Activated CD8-positive, alpha-beta memory T cell treated with anti-CD3 and anti-CD28 coated beads for 24 hours (primary cell): ENCODE measurements at regions not wholly inside any gene's neighbourhood (a gene's known extent, or its start where the extent isn't known, plus 50 kb on each side); places are given as distances from the start of the nearest gene placed in this dataset.

Experiments
- DNase-seq: peaks from one replicate; pipeline ENCODE4 v3.0.0-alpha.2; 2020

- no peak for DNase-seq
These were observed 125.2 kb upstream of the PIK3C3 start for GRCh38 chr18:41829647-41830516.

GRCh38 chr18:41828137-41828536, 126.9 kb upstream of the PIK3C3 start:
- no peak for DNase-seq

GRCh38 chr18:41820784-41821183, 134.2 kb upstream of the PIK3C3 start:
- DNase-seq: no peak

DNA sequence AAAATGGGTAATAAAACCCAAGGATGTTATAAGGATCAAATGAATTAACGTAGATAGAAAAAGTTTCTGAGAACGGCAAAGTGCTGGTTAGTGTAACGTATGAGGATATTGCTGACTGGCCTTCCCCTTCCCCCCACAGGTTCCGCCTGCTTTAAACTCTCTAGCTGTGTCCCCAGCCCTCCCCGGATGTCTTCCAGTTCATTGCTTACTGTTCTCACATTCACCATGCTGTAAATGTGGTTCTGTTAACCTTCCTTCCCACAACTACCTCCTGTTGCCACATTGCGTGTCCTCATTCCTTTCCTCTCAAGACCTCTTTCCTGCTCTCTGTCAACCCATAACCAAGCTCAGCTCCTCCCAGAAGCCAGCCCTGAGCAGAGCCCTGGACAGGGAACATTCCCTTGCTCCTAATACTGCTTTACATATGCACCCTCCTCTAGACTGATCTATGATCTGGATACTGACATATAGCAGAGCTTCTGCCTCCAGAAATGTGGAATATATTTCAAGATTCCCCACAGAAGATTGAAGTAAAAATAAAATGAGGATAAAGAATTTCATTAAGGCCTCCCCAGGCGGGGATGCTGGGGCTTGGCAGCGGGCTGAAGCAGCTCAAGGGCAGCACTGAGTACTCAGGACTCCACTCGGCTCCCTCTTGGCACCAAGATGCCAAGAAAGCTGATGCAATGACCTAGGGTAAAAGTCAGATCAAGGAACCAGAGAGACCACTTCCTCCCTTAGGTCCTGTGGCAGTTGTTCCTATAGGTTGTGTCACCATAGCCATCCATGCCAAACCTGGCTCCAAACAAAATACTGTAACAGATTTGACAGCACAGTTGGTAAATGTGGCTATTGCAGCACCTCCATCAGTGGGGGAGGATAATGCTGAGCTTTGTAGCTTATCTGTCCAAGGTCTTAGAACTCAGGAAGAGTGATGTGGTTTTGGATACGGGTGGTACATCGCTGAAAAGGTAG, 136.4 kb upstream of the PIK3C3 start:
- DNase-seq: no peak

DNA sequence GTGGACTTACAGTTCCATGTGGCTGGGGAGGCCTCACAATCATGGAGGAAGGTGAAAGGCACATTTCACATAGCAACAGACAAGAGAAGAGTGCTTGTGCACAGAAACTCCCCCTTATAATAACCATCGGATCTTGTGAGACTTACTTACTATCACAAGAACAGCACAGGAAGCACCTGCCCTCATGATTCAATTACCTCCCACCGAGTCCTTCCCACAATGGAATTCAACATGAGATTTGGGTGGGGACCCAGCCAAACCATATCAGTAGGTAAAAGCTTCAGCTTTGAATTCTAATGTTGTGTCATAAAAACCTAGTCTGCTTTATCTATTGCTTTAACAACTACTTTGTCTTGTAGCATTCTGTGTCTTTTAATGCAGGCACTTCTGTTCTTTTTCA, 140.4 kb upstream of the PIK3C3 start:
- no peak for DNase-seq

GRCh38 chr18:41809652-41810051, 145.4 kb upstream of the PIK3C3 start:
- no peak for DNase-seq

GRCh38 chr18:41805341-41805740, 149.7 kb upstream of the PIK3C3 start:
- DNase-seq: no peak

DNA sequence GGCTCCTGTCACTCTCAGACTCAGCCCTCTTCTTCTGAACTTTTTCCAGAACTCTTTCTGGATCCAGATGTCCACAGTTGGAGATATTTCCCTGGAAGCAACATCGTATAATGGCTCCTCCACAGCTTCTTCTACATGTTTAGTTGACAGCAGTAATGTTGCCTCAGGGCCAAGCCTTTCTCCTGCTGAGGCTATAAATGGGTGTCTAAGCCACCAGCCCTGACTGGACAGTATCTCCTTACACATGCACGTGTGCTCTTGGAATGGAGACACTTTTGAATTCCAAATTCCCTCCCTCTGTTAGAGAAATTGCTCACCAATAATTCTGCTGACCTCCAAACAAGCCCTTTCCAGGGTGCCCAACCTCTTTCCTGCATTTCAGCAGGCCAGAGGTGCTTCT, 156.2 kb upstream of the PIK3C3 start:
- no peak for DNase-seq

DNA sequence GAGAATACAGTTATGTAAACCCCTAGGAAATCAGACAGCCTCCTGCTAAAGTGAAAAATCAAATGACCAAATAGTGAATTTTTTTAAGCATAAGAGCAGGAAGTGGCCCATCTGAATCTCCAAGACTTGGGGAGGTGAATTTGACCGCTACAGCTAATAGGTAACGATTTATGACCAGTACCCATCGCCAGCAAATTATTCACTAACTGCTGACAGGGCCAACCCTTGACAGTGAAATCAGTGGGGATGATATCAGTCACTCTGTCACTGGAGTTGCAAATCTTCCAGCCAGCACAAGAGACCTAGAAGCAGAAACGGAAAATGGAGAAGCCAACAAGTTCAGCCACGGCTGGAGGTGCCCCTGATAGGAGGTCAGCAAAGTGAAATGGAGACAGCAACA, 164.3 kb upstream of the PIK3C3 start:
- DNase-seq: no peak

DNA sequence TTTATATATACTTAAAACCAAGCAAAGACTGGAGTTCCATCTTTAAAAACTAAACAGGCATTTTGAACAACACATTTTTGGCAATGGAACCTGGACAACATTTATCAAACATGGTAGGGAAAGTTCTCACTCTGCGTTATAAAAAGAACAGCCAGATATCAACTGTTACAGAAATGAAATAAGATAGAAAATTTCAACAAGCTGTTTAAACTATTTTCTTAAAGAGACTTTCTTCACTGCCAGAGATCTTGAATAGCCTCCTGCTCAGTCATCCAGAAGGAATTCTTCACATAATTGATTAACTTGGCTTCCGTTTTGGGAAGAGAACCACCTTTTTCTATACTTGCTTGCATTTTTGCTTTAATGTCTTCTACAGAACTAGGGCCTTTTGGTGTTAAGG, 166.0 kb upstream of the PIK3C3 start:
- no peak for DNase-seq

DNA sequence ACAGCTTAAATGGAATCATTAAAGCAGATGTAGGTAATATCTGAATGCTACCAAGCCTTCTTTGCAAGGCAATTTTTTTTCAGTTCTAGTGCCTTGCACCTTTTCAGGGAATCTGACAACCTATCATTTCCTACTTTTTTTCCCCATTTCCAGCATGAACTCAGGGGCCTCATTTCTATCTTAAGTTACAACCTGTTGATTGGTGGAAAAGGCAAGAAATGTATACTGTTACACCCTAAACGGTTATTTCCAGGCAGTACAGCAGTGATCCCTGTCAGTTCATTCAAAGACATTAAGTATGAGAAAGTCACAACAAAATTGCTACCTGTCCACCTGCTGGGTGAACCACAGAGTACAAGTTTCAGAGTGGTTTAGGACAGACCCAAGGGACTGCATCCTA, 171.2 kb upstream of the PIK3C3 start:
- no peak for DNase-seq

DNA sequence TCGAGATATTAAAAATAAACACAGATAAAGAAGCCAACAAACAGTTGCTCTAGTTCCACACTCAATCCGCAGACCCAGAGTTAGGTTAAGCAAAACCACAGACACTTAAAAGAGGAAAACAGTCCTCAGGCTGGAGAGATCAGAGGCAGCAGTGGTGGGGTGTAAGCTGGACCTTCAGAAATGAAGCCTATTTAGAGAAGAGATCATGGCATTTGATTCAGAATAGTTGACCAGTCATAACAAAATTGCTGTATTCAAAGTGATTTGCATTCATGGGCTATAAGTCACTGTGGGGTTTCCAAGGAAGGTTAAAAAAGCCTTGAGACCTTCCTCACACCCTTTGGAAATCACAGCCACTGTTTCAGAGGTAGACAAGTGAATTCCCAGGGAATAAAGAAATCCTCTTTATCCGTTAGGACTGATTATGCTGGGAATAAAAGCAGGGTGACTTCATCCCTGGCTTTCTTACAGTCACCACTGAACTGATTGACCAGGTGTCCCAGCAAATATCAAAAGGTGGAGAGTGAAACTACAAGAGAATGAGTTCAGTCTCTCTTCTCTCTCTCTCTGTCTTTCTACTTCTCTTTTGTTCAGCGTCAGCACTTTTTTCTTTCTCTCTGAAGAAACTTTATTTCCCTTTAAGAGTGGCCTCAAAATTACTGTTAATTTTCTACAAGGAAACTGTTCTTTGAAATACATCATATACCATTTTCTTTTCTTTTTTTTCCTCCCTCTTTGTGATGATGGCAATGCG, 171.8 kb upstream of the PIK3C3 start:
- DNase-seq: no peak

DNA sequence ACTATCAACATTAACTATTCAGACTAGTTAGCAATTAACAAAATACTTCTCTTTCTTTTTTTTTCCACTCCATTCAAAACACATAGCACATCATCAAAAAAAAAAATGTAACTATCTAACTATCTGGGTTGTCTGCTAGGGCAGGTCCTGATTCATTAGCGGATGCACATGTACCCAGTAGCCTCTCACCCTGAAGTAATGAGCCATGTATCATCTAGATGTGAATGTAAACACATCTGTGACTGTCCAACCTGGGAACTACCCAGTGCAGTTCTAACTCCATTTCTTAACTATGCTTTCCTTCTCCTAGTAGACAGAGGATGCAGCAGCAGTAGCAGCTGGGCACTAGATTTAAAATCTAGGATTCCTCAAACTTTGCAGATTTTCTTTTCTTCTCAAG, 183.1 kb upstream of the PIK3C3 start:
- no peak for DNase-seq

GRCh38 chr18:41769265-41769664, 185.8 kb upstream of the PIK3C3 start:
- no peak for DNase-seq

DNA sequence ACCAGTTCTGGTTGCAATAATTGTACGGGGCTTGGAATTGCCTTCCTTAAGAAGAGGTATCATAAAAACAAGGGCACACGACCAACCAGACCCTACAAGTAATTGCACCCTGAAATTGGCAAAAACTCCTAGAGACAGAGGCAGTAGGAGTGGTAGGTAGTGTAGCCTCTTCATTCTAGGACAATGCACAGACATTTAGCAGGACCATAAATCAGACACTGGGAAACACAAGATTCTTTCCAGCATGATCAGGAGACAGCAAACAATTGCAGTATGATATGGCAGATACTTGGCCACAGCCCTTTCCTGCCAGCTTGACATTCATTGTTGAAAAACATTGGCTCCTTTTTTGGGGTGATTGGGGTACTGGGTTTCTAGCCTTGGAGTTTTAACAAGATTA, 186.6 kb upstream of the PIK3C3 start:
- DNase-seq: no peak

GRCh38 chr18:41767960-41768359, 187.1 kb upstream of the PIK3C3 start:
- no peak for DNase-seq

GRCh38 chr18:41765460-41765859, 189.6 kb upstream of the PIK3C3 start:
- DNase-seq: no peak

GRCh38 chr18:41763361-41763760, 191.7 kb upstream of the PIK3C3 start:
- no peak for DNase-seq

GRCh38 chr18:41761333-41762018, 193.6 kb upstream of the PIK3C3 start:
- DNase-seq: no peak

DNA sequence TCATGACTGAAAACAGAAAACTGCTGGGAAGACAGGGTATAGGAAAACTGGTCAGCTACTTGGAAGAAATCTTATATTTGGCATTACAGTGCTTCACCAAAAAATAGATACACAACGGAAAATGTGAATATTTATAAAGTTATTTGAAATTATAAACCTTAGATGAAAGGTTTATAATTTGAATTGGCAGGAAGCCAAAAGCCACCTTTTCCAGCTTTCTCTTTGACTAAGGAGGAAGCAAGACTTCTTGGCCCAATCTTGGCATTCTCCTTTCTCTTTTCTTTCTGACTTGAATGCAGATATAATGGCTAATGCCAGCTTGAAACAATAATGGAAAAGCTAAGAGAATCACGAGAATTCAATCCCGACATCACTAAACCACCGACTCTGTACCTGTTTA, 196.5 kb upstream of the PIK3C3 start:
- no peak for DNase-seq

DNA sequence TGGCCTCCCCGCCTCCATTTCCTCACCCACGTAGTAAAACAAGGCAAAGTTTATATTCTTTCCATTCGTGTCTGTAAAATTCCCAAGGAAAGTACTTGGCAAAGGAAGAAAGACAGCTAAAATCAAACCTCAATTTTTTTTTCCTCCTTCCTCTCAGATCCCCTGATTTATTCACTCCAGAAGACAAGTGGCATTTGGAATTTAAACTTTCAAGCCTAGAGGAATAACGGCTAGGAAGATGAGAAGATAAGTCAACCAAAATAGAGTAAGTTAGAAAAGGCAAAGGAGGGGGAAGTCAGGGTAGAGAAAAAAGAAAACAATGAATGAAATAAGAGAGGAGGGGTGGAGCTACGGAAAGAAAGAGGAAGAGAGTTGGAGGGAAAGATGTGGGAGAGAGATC, 198.9 kb upstream of the PIK3C3 start:
- DNase-seq: no peak

DNA sequence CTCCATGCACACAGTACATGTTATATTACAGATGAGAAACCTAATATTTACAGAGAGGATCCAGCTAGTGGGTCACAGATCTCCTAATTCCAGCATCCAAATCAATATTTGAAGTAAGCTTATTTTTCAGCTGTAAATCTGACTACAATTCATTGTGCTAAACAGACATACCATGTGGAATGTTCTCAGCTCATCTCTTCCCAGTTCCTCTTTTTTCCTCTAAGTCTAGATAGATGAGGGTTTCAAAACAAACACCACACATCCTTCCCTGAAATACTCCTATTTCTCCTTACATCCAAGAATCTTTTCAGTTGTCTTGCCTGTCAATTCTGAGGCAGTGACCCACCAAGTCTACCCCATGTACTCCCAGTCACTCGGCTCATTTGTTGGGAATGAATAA, 200.7 kb upstream of the PIK3C3 start:
- no peak for DNase-seq

DNA sequence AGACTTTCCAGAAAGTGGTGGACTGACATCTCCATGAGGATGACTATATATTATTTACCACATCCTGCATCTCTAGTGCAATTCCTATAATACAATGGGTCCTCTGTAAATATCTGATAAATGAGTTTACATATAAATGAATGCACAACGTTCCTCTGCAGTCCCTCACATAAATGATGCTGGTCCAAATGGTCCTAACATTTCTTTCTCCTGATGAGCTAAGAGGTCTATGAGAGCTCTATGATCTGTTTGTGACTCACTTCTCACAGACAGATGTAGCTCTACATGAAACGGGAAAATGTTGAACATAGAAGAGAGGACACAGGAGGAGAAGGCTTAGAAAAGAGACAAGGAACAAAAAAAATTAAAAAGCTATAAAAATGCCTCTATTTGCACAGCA, 201.2 kb upstream of the PIK3C3 start:
- DNase-seq: no peak
